GM10266 (cell line): ENCODE measurements at regions not wholly inside any gene's neighbourhood (a gene's known extent, or its start where the extent isn't known, plus 50 kb on each side); places are given as distances from the start of the nearest gene placed in this dataset.
"Not testable (repeated sequence)": the region's sequence is repeated elsewhere in the genome, so short reads cannot be mapped to it uniquely, and the experiment has no call there.

ENCODE experiments used
- DNase-seq: peaks from one replicate; pipeline ENCODE4 v3.0.0; 2012; ENCODE audit errors: extremely low spot score
- CTCF ChIP-seq: IDR thresholded peaks from 2 replicates; pipeline ENCODE4 v1.5.1; 2012; ENCODE audit warnings: mild to moderate bottlenecking, low read depth; ENCODE audit not compliant: control insufficient read depth, insufficient read depth; ENCODE audit errors: missing control alignments

- TF ChIP-seq CTCF, result no peak
- DNase-seq, result no peak
These were observed 73.7 kb upstream of the LRCH1 start for GRCh38 chr13:46479283-46479682.

- no peak for TF ChIP-seq CTCF
- no peak for DNase-seq
These were observed 74.3 kb upstream of the LRCH1 start for GRCh38 chr13:46478651-46479050.

- no peak for TF ChIP-seq CTCF
- DNase-seq, result no peak
These were observed 76.8 kb upstream of the LRCH1 start for GRCh38 chr13:46476174-46476573.

- DNase-seq, result no peak
- TF ChIP-seq CTCF, result no peak
These were observed 77.4 kb upstream of the LRCH1 start for GRCh38 chr13:46475541-46475991.

GRCh38 chr13:46473806-46474205 is 79.2 kb upstream of the LRCH1 start:
- TF ChIP-seq CTCF, result no peak
- no peak for DNase-seq

GRCh38 chr13:46472384-46472783 is 80.6 kb upstream of the LRCH1 start:
- no peak for TF ChIP-seq CTCF
- no peak for DNase-seq

GRCh38 chr13:46469699-46470098 is 82.6 kb upstream of the RUBCNL start:
- not testable (repeated sequence) for DNase-seq
